ENCODE measurements at regions not wholly inside any gene's neighbourhood (a gene's known extent, or its start where the extent isn't known, plus 50 kb on each side); places are given as distances from the start of the nearest gene placed in this dataset.

- FAIRE-seq, result no peak
Observed at GRCh38 chr7:54888734-54889082, 129.7 kb upstream of the SEC61G start.

GRCh38 chr7:54897891-54898290 is 120.9 kb upstream of the EGFR start:
- FAIRE-seq, result peak; percentile 28

More at GRCh38 chr7:54888734-54889082, 129.7 kb upstream of the SEC61G start:
- DNase-seq (ENCODE audit: insufficient read length, low spot score), result no peak

GRCh38 chr7:54898659-54899340 is 120.0 kb upstream of the EGFR start:
- no peak for DNase-seq (ENCODE audit: insufficient read length, low spot score)
- FAIRE-seq, result no peak

More at GRCh38 chr7:54897891-54898290, 120.9 kb upstream of the EGFR start:
- peak; percentile 10 for DNase-seq (ENCODE audit: insufficient read length, low spot score)

- DNase-seq (ENCODE audit: insufficient read length, low spot score), result no peak
- FAIRE-seq, result no peak
Observed at GRCh38 chr7:54901840-54902239, 117.0 kb upstream of the EGFR start.

- FAIRE-seq, result no peak
Observed at GRCh38 chr7:54904130-54904529, 114.7 kb upstream of the EGFR start.

GRCh38 chr7:54904986-54905385 is 113.8 kb upstream of the EGFR start:
- FAIRE-seq, result no peak

More at GRCh38 chr7:54904130-54904529, 114.7 kb upstream of the EGFR start:
- no peak for DNase-seq (ENCODE audit: insufficient read length, low spot score)

GRCh38 chr7:54906963-54907362 is 111.9 kb upstream of the EGFR start:
- DNase-seq (ENCODE audit: insufficient read length, low spot score) (no peak), FAIRE-seq (no peak)

More at GRCh38 chr7:54904986-54905385, 113.8 kb upstream of the EGFR start:
- DNase-seq (ENCODE audit: insufficient read length, low spot score), result no peak

GRCh38 chr7:54907981-54908380 is 110.8 kb upstream of the EGFR start:
- no peak for FAIRE-seq

GRCh38 chr7:54908760-54909438 is 109.9 kb upstream of the EGFR start:
- no peak for FAIRE-seq
- no peak for DNase-seq (ENCODE audit: insufficient read length, low spot score)

More at GRCh38 chr7:54907981-54908380, 110.8 kb upstream of the EGFR start:
- DNase-seq (ENCODE audit: insufficient read length, low spot score), result no peak

GRCh38 chr7:54915870-54916598 is 102.8 kb upstream of the EGFR start:
- DNase-seq (ENCODE audit: insufficient read length, low spot score) (no peak), FAIRE-seq (no peak)

- no peak for FAIRE-seq
- no peak for DNase-seq (ENCODE audit: insufficient read length, low spot score)
Observed at GRCh38 chr7:54917613-54918391, 101.0 kb upstream of the EGFR start.

GRCh38 chr7:54921116-54921515 is 97.7 kb upstream of the EGFR start:
- DNase-seq (ENCODE audit: insufficient read length, low spot score) (no peak), FAIRE-seq (no peak)

GRCh38 chr7:54931532-54931931 is 87.3 kb upstream of the EGFR start:
- FAIRE-seq (no peak), DNase-seq (ENCODE audit: insufficient read length, low spot score) (no peak)

- DNase-seq (ENCODE audit: insufficient read length, low spot score) (peak; percentile 45), FAIRE-seq (peak; percentile 93)
Observed at GRCh38 chr7:54932818-54933543, 85.8 kb upstream of the EGFR start.

GRCh38 chr7:54933643-54934042 is 85.2 kb upstream of the EGFR start:
- no peak for DNase-seq (ENCODE audit: insufficient read length, low spot score)
- no peak for FAIRE-seq

GRCh38 chr7:54940748-54941147 is 78.1 kb upstream of the EGFR start:
- FAIRE-seq (no peak), DNase-seq (ENCODE audit: insufficient read length, low spot score) (no peak)

GRCh38 chr7:54944179-54944578 is 74.6 kb upstream of the EGFR start:
- DNase-seq (ENCODE audit: insufficient read length, low spot score) (no peak), FAIRE-seq (no peak)

GRCh38 chr7:54946271-54946670 is 72.5 kb upstream of the EGFR start:
- DNase-seq (ENCODE audit: insufficient read length, low spot score), result no peak
- no peak for FAIRE-seq

- DNase-seq (ENCODE audit: insufficient read length, low spot score) (no peak), FAIRE-seq (no peak)
Observed at GRCh38 chr7:54946764-54947163, 72.1 kb upstream of the EGFR start.

- no peak for FAIRE-seq
- no peak for DNase-seq (ENCODE audit: insufficient read length, low spot score)
Observed at GRCh38 chr7:54947266-54947665, 71.6 kb upstream of the EGFR start.
